Upper lobe of right lung (tissue), 1 donor: ENCODE measurements at regions not wholly inside any gene's neighbourhood (a gene's known extent, or its start where the extent isn't known, plus 50 kb on each side); places are given as distances from the start of the nearest gene placed in this dataset.

Experiments used
- ATAC-seq: fragments of 200-7000 bp; cut with Tn5 transposase; one replicate; pipeline ENCODE4 v1.9.1; 2020; ENCODE audit warnings: mild to moderate bottlenecking, moderate library complexity
- DNase-seq: peaks from one replicate; pipeline ENCODE4 v3.0.0-alpha.2; 2020
- H3K27ac ChIP-seq: fragments of 200-600 bp; one replicate; pipeline ENCODE4 v1.8.0; 2022
- H3K27me3 ChIP-seq: fragments of 200-600 bp; one replicate; pipeline ENCODE4 v1.8.0; 2022; ENCODE audit warnings: mild to moderate bottlenecking
- H3K36me3 ChIP-seq: fragments of 200-600 bp; one replicate; pipeline ENCODE4 v1.8.0; 2022
- H3K4me1 ChIP-seq: fragments of 200-600 bp; one replicate; pipeline ENCODE4 v1.8.0; 2022
- H3K4me3 ChIP-seq: fragments of 200-600 bp; one replicate; pipeline ENCODE4 v1.8.0; 2022; ENCODE audit warnings: mild to moderate bottlenecking
- H3K9me3 ChIP-seq: fragments of 200-600 bp; one replicate; pipeline ENCODE4 v1.8.0; 2022
- CTCF ChIP-seq: fragments of 200-600 bp; IDR thresholded peaks from one replicate; pipeline ENCODE4 v1.8.0; 2022; ENCODE audit warnings: antibody characterized with exemption
- intact Hi-C: fragments of 100-400 bp; cut with DNase I; formaldehyde crosslinking; loops from one replicate; pipeline ENCODE4 v1.11.0; 2022
- donor health status: DM: no; HTN: yes; CAD: no; lungs with severe emphysema.

DNA sequence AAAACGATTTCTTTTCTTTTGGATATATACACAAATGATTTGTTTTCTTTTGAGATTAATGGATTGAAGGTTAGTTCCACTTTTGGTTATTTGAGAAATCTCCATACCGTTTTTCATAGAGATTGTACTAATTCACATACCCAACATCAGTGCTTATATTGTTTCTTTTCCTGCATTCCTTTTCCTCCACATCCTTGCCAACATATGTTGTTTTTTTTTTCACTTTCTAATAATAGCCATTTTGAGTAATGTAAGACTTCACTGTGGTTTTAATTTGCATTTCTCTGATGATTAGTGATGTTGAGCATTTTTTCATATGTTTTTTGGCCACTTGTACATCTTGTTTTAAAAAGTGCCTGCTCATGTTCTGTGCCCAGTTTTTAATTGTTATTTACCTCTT, 846.4 kb upstream of the EYS start:
- Histone ChIP-seq H3K36me3 (no peaks in the 10 kb centered on the region), H3K4me1 (no peaks in the 10 kb centered on the region), H3K27me3 (no peaks in the 10 kb centered on the region), H3K27ac (no peak overlapping the region), H3K4me3 (no peak overlapping the region), H3K9me3 (peaks cover 6% of the 10 kb centered on the region)
- DNase-seq (no peak), ATAC-seq (no peak)
- no peak for TF ChIP-seq CTCF
- intact Hi-C loops, result no loop called here

GRCh38 chr6:66538551-66539135, 831.6 kb upstream of the EYS start:
- Histone ChIP-seq H3K4me1 (no peaks in the 10 kb centered on the region), H3K9me3 (no peaks in the 10 kb centered on the region), H3K4me3 (no peak overlapping the region), H3K36me3 (no peaks in the 10 kb centered on the region), H3K27me3 (no peaks in the 10 kb centered on the region), H3K27ac (no peak overlapping the region)
- intact Hi-C loops, result no loop called here
- no peak for DNase-seq
- TF ChIP-seq CTCF, result no peak
- ATAC-seq, result no peak

DNA sequence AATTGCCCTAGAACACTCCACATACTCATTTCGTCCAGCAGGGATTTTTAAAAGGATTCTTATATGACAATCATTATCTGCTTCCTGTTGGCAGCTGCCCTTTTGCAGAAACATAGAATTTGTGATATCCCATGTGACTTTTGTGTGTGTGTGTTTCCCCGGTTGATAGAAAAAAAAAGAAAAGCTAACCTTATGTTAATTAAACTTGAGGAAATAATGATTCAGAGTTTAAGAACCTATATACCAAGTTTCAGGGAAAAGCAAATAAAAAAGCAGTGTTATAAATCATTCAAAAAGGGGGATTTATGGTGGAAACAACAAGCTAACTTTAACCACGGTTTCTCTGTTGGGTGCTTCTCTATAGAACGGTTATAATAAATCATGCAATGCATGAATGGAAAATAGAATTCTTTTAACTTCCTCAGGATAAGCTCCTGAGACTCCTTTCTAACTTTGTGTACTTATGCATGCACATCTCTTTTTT, 826.9 kb upstream of the EYS start:
- DNase-seq, result no peak
- TF ChIP-seq CTCF, result no peak
- Histone ChIP-seq H3K4me3 (no peak overlapping the region), H3K9me3 (no peaks in the 10 kb centered on the region), H3K4me1 (no peaks in the 10 kb centered on the region), H3K27ac (no peak overlapping the region), H3K27me3 (no peaks in the 10 kb centered on the region), H3K36me3 (no peaks in the 10 kb centered on the region)
- no peak for ATAC-seq
- intact Hi-C loops, result no loop called here

- intact Hi-C loops, result no loop called here
- no peaks in the 10 kb centered on the region for H3K27me3 ChIP-seq
- H3K36me3 ChIP-seq, result no peaks in the 10 kb centered on the region
- DNase-seq, result no peak
- H3K9me3 ChIP-seq, result peaks cover 5% of the 10 kb centered on the region
- no peak overlapping the region for H3K4me3 ChIP-seq
- no peak for ATAC-seq
- TF ChIP-seq CTCF, result no peak
- no peak overlapping the region for H3K27ac ChIP-seq
- no peaks in the 10 kb centered on the region for H3K4me1 ChIP-seq
These were observed 819.0 kb upstream of the EYS start for GRCh38 chr6:66526061-66526460.

GRCh38 chr6:66522864-66523263, 815.8 kb upstream of the EYS start:
- Histone ChIP-seq H3K36me3 (no peaks in the 10 kb centered on the region), H3K4me1 (no peaks in the 10 kb centered on the region), H3K9me3 (no peaks in the 10 kb centered on the region), H3K4me3 (no peak overlapping the region), H3K27ac (no peak overlapping the region), H3K27me3 (no peaks in the 10 kb centered on the region)
- no peak for TF ChIP-seq CTCF
- intact Hi-C loops, result no loop called here
- ATAC-seq, result no peak
- no peak for DNase-seq

DNA sequence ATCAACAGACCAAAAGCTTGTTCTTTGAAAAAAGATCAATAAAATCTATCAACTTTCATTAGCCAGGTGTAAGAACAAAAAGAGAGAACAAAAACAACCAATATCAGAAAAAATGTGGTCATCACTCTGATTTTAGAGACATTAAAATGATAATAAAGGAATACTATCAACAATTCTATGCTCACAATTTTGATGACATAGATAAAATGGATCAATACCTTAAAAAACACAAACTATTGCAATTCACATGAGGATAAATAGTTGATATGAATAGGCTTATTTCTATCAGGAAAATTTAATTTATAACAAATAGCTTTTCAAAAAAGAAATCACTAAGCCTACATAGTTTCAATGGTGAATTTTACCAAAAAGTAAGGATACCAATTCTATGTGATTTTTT, 809.4 kb upstream of the EYS start:
- no peak for DNase-seq
- Histone ChIP-seq H3K4me1 (no peaks in the 10 kb centered on the region), H3K27ac (no peak overlapping the region), H3K9me3 (no peaks in the 10 kb centered on the region), H3K27me3 (no peaks in the 10 kb centered on the region), H3K36me3 (no peaks in the 10 kb centered on the region), H3K4me3 (no peak overlapping the region)
- TF ChIP-seq CTCF, result no peak
- intact Hi-C loops, result no loop called here
- no peak for ATAC-seq
